HCT116 (cell line): ENCODE measurements at regions not wholly inside any gene's neighbourhood (a gene's known extent, or its start where the extent isn't known, plus 50 kb on each side); places are given as distances from the start of the nearest gene placed in this dataset.

Experiments used
- ATAC-seq: fragments of 200-7000 bp; cut with Tn5 transposase; 2 replicates; pipeline ENCODE4 v1.9.1; 2020; ENCODE audit warnings: mild to moderate bottlenecking, moderate library complexity
- BruUV-seq: library from RNA; stranded (reverse); fragments of 400-500 nt; replicated peaks from 2 replicates; lab custom pipeline; 2021; lab: Mats Ljungman, UMichigan
- CTCF ChIA-PET: fragments of 300-600 bp; sonication (Branson Sonifier 250); formaldehyde crosslinking; loops from one replicate; lab custom pipeline; 2021; ENCODE audit warnings: antibody characterized with exemption; lab: Charles Lee
- POLR2A ChIA-PET: fragments of 300-600, 350-600 bp; sonication (Branson Sonifier 250); formaldehyde crosslinking; loops from one replicate; lab custom pipeline; 2021; ENCODE audit warnings: antibody characterized with exemption; lab: Charles Lee
- RAD21 ChIA-PET, 2 experiments: fragments of 300-600 bp; sonication (Branson Sonifier 250); formaldehyde crosslinking; loops; one replicate each; lab custom pipeline; 2023; ENCODE audit warnings: low total read pairs in 2 of 2; ENCODE audit not compliant: uncharacterized antibody in 2 of 2, unreplicated experiment in 2 of 2, low non-redundant PET in 1 of 2; lab: Charles Lee
- DNase-seq: peaks from one replicate; pipeline ENCODE4 v3.0.0-alpha.2; 2010; ENCODE audit warnings: low read depth, low spot score
- H2AFZ ChIP-seq: fragments of 200-600 bp; shearing (Covaris generic), sonication (generic); 2 replicates; pipeline ENCODE4 v1.6.1; 2017; ENCODE audit warnings: low read depth, mixed run types, mixed read lengths, antibody characterized with exemption, low read length; ENCODE audit not compliant: poor library complexity, severe bottlenecking
- H3K27ac ChIP-seq: 2 replicates; pipeline ENCODE4 v1.5.1; 2012; ENCODE audit warnings: low read depth, low read length
- H3K27me3 ChIP-seq: fragments of 200-600 bp; sonication (generic); 2 replicates; pipeline ENCODE4 v1.6.1; 2016; ENCODE audit warnings: mixed run types, low read length, mixed read lengths; ENCODE audit not compliant: insufficient read depth
- H3K36me3 ChIP-seq, 2 experiments: fragments of 200-500 bp in 1 of 2; fragments of 200-600 bp in 1 of 2; sonication (Bioruptor generic) in 1 of 2; sonication (generic) in 1 of 2; 2 replicates each; pipeline versions ENCODE4 v1.5.1 to v1.6.1; 2014 to 2016; ENCODE audit warnings: low read length in 2 of 2, inconsistent platforms in 1 of 2, mixed read lengths in 1 of 2, mixed run types in 1 of 2; ENCODE audit not compliant: insufficient read depth in 2 of 2, control insufficient read depth in 1 of 2
- H3K4me1 ChIP-seq, 2 experiments: fragments of 200-600 bp in 1 of 2; sonication (generic) in 1 of 2; 2 replicates each; pipeline versions ENCODE4 v1.5.1 to v1.6.1; 2012 to 2017; ENCODE audit warnings: low read length in 2 of 2, inconsistent platforms in 1 of 2, mild to moderate bottlenecking in 1 of 2, mixed read lengths in 1 of 2, mixed run types in 1 of 2, moderate library complexity in 1 of 2; ENCODE audit not compliant: insufficient read depth in 2 of 2, control insufficient read depth in 1 of 2
- H3K4me2 ChIP-seq: fragments of 200-600 bp; sonication (generic); 2 replicates; pipeline ENCODE4 v1.6.1; 2017; ENCODE audit warnings: mixed run types, low read length, mixed read lengths
- H3K4me3 ChIP-seq, 2 experiments: fragments of 200-600 bp in 1 of 2; sonication (generic) in 1 of 2; replicated peaks in 1 of 2; 2 replicates each; pipeline ENCODE4 v1.5.1; 2011 to 2016; ENCODE audit warnings: low read length in 2 of 2, control low read depth in 1 of 2, low read depth in 1 of 2, mild to moderate bottlenecking in 1 of 2, mixed read lengths in 1 of 2, mixed run types in 1 of 2
- H3K79me2 ChIP-seq: fragments of 200-600 bp; sonication (generic); 2 replicates; pipeline ENCODE4 v1.6.1; 2017; ENCODE audit warnings: mild to moderate bottlenecking, mixed run types, low read length, moderate library complexity, mixed read lengths; ENCODE audit not compliant: insufficient read depth
- H3K9ac ChIP-seq: fragments of 200-600 bp; sonication (generic); 2 replicates; pipeline ENCODE4 v1.6.1; 2016; ENCODE audit warnings: low read length, mixed read lengths
- H3K9me2 ChIP-seq: fragments of 200-600 bp; sonication (generic), shearing (Covaris generic); 2 replicates; pipeline ENCODE4 v1.6.1; 2017; ENCODE audit warnings: mixed run types, mild to moderate bottlenecking, moderate library complexity; ENCODE audit not compliant: insufficient read depth
- H3K9me3 ChIP-seq, 2 experiments: fragments of 200-500 bp in 1 of 2; fragments of 200-600 bp in 1 of 2; sonication (Bioruptor generic) in 1 of 2; sonication (generic) in 1 of 2; 2 replicates each; pipeline ENCODE4 v1.6.1; 2014 to 2017; ENCODE audit warnings: low read length in 2 of 2, mixed read lengths in 2 of 2, inconsistent platforms in 1 of 2, low read depth in 1 of 2, mild to moderate bottlenecking in 1 of 2, mixed run types in 1 of 2, moderate library complexity in 1 of 2; ENCODE audit not compliant: control insufficient read depth in 1 of 2, insufficient read depth in 1 of 2
- H4K20me1 ChIP-seq: fragments of 200-600 bp; sonication (generic), shearing (Covaris generic); 2 replicates; pipeline ENCODE4 v1.6.1; 2017; ENCODE audit warnings: mixed run types, mild to moderate bottlenecking, moderate library complexity; ENCODE audit not compliant: insufficient read depth
- CBX3 ChIP-seq: IDR thresholded peaks from 2 replicates; pipeline ENCODE4 v1.6.1; 2012; ENCODE audit warnings: low read depth
- CEBPB ChIP-seq: IDR thresholded peaks from 2 replicates; pipeline ENCODE4 v1.6.1; 2012; ENCODE audit warnings: low read depth
- CTCF ChIP-seq, 3 experiments: fragments of 200-600 bp in 1 of 3; sonication (generic) in 1 of 3; IDR thresholded peaks in 2 of 3; conservative IDR thresholded peaks in 1 of 3; 2 replicates each; pipeline ENCODE4 v1.5.1; 2012 to 2017; ENCODE audit warnings: low read depth in 2 of 3, low read length in 2 of 3, antibody characterized with exemption in 1 of 3, borderline replicate concordance in 1 of 3, control low read depth in 1 of 3, mild to moderate bottlenecking in 1 of 3, mixed read lengths in 1 of 3, mixed run types in 1 of 3, moderate library complexity in 1 of 3; ENCODE audit not compliant: insufficient read depth in 1 of 3
- EGR1 ChIP-seq: IDR thresholded peaks from 2 replicates; pipeline ENCODE4 v1.6.1; 2012; ENCODE audit warnings: low read depth
- ELF1 ChIP-seq: IDR thresholded peaks from 2 replicates; pipeline ENCODE4 v1.6.1; 2012; ENCODE audit warnings: low read depth, borderline replicate concordance
- FOSL1 ChIP-seq: IDR thresholded peaks from 2 replicates; pipeline ENCODE4 v1.6.1; 2012; ENCODE audit warnings: low read depth
- POLR2A ChIP-seq: IDR thresholded peaks from 2 replicates; pipeline ENCODE4 v1.7.0; 2011; ENCODE audit warnings: borderline replicate concordance; ENCODE audit not compliant: insufficient read depth, insufficient read length; ENCODE audit errors: extremely low read depth
- RAD21 ChIP-seq: IDR thresholded peaks from 2 replicates; pipeline ENCODE4 v1.6.1; 2012; ENCODE audit warnings: low read depth, mild to moderate bottlenecking
- SP1 ChIP-seq: IDR thresholded peaks from 2 replicates; pipeline ENCODE4 v1.6.1; 2012; ENCODE audit warnings: low read depth
- YY1 ChIP-seq: IDR thresholded peaks from 2 replicates; pipeline ENCODE4 v1.6.1; 2011; ENCODE audit warnings: low read length, low read depth, moderate library complexity, mild to moderate bottlenecking; ENCODE audit not compliant: insufficient replicate concordance; ENCODE audit errors: extremely low read depth
- ZBTB33 ChIP-seq: IDR thresholded peaks from 2 replicates; pipeline ENCODE4 v1.6.1; 2011; ENCODE audit warnings: mild to moderate bottlenecking, low read length, moderate library complexity; ENCODE audit not compliant: insufficient replicate concordance; ENCODE audit errors: extremely low read depth
- ZNF274 ChIP-seq: fragments of 200-500 bp; sonication (Bioruptor generic); IDR thresholded peaks from 2 replicates; pipeline ENCODE4 v1.6.1; 2014; ENCODE audit warnings: mild to moderate bottlenecking, low read depth, low read length, inconsistent platforms
- intact Hi-C: fragments of 100-400 bp; cut with micrococcal nuclease; formaldehyde crosslinking; loops from 2 replicates; pipeline ENCODE4 v1.10.0; 2022

- ATAC-seq (peak; percentile 96), DNase-seq (peak; percentile 42)
- H3K9me3 ChIP-seq, result no peaks in the 10 kb centered on the region
- H3K27ac ChIP-seq, result no peak overlapping the region
- H3K36me3 ChIP-seq, result no peaks in the 10 kb centered on the region
- POLR2A ChIA-PET, result interaction anchor here (0.7 kb wide), 1 partner anchor 107 kb away, joined by 3 read pairs; no protein-coding TSS in a partner anchor
- peaks cover 4 to 6% of the 10 kb centered on the region in 2 experiments; a peak in 3 of 4 replicates for H3K4me1 ChIP-seq
- no peak for TF ChIP-seq ZBTB33
- no peak for TF ChIP-seq CBX3
- TF ChIP-seq RAD21, result peak; percentile 61
- TF ChIP-seq FOSL1, result no peak
- peak; percentile 60 to 80 (median 77); a peak in 5 of 6 replicates for TF ChIP-seq CTCF (IDR thresholded peaks at IDR 0.05 in 2 of 3, conservative IDR thresholded peaks at IDR 0.05 in 1 of 3; ENCODE audit: borderline replicate concordance in 1 of 3, insufficient read depth in 1 of 3, low read depth in 2 of 3, low read length in 2 of 3)
- no peak for TF ChIP-seq SP1
- no peak for TF ChIP-seq POLR2A
- no peak for TF ChIP-seq ZNF274
- TF ChIP-seq YY1, result no peak
- no peak for TF ChIP-seq CEBPB
- no peak for TF ChIP-seq ELF1
- no peak for TF ChIP-seq EGR1
- no peak overlapping the region for H3K4me3 ChIP-seq
- no TSS peak for BruUV-seq
- intact Hi-C loops, result no loop called here
- CTCF ChIA-PET, result interaction anchor here (0.9 to 2.3 kb wide), 11 partner anchors 9 to 530 kb away, joined by 3 to 9 read pairs (median 5); no protein-coding TSS in a partner anchor
- RAD21 ChIA-PET, result no interaction called here
- no peaks in the 10 kb centered on the region for H3K79me2 ChIP-seq
- H4K20me1 ChIP-seq, result no peaks in the 10 kb centered on the region
- no peaks in the 10 kb centered on the region for H3K27me3 ChIP-seq
- H3K9ac ChIP-seq, result no peak overlapping the region
- H3K4me2 ChIP-seq, result peak overlapping the region; percentile 17; the same call in 1 of the 2 replicates
- H3K9me2 ChIP-seq, result no peaks in the 10 kb centered on the region
- H2AFZ ChIP-seq, result no peak overlapping the region
Measured at GRCh38 chr12:107622001-107622400, 63.6 kb upstream of the PWP1 start.
